Nucleus accumbens (tissue), 56 donors: ENCODE measurements at regions not wholly inside any gene's neighbourhood (a gene's known extent, or its start where the extent isn't known, plus 50 kb on each side); places are given as distances from the start of the nearest gene placed in this dataset.
A peak's percentile ranks its signal among the peaks of the same experiment; 100 is the strongest.
"Not testable (repeated sequence)": the region's sequence is repeated elsewhere in the genome, so short reads cannot be mapped to it uniquely, and the experiment has no call there.

Experiments
- DNase-seq, 56 donors: peaks; one replicate each; lab custom pipeline; 2025; lab: John Stamatoyannopoulos, UW

GRCh38 chr10:58070956-58071355 is 196.7 kb downstream of the IPMK start:
- no peak for DNase-seq

GRCh38 chr10:58068809-58069208 is 198.9 kb downstream of the IPMK start:
- no peak for DNase-seq

- DNase-seq: no peak
These were observed 200.7 kb downstream of the IPMK start for GRCh38 chr10:58066979-58067378.

GRCh38 chr10:58066126-58066525 is 201.6 kb downstream of the IPMK start:
- DNase-seq: no peak

GRCh38 chr10:58065529-58065815 is 202.2 kb downstream of the IPMK start:
- peak in 13 of 56 donors; percentile 2 to 37 (median 7) for DNase-seq

- DNase-seq: peak in 19 of 56 donors; percentile 0 to 64 (median 12)
These were observed 202.8 kb downstream of the IPMK start for GRCh38 chr10:58064714-58065528.

GRCh38 chr10:58063861-58064480 is 203.7 kb downstream of the IPMK start:
- no peak for DNase-seq

- DNase-seq: not testable (repeated sequence)
These were observed 209.0 kb downstream of the IPMK start for GRCh38 chr10:58058683-58059082.

- DNase-seq: no peak
These were observed 212.8 kb downstream of the IPMK start for GRCh38 chr10:58054881-58055280.

GRCh38 chr10:58052772-58053171 is 214.9 kb downstream of the IPMK start:
- DNase-seq: no peak

- no peak for DNase-seq
These were observed 217.1 kb downstream of the IPMK start for GRCh38 chr10:58050575-58050974.

- no peak for DNase-seq
These were observed 218.8 kb downstream of the IPMK start for GRCh38 chr10:58048936-58049335.

- no peak for DNase-seq
These were observed 223.6 kb downstream of the IPMK start for GRCh38 chr10:58044072-58044471.

- DNase-seq: no peak
These were observed 225.8 kb downstream of the IPMK start for GRCh38 chr10:58041901-58042300.

GRCh38 chr10:58030208-58030607 is 237.5 kb downstream of the IPMK start:
- no peak for DNase-seq

GRCh38 chr10:58028597-58029366 is 238.9 kb downstream of the IPMK start:
- DNase-seq: no peak

GRCh38 chr10:58027426-58027825 is 240.3 kb downstream of the IPMK start:
- no peak for DNase-seq

- DNase-seq: peak in 9 of 56 donors; percentile 0 to 14 (median 4)
These were observed 241.7 kb downstream of the IPMK start for GRCh38 chr10:58026036-58026435.

GRCh38 chr10:58023341-58024073 is 244.2 kb downstream of the IPMK start:
- DNase-seq: no peak

- DNase-seq: no peak
These were observed 247.7 kb downstream of the IPMK start for GRCh38 chr10:58019863-58020537.
